GM19023 (cell line): ENCODE measurements at regions not wholly inside any gene's neighbourhood (a gene's known extent, or its start where the extent isn't known, plus 50 kb on each side); places are given as distances from the start of the nearest gene placed in this dataset.

ENCODE experiments used
- ATAC-seq: cut with Tn5 transposase; IDR thresholded peaks from one replicate; pipeline ENCODE4 v1.9.1; 2021; ENCODE audit warnings: mild to moderate bottlenecking, moderate library complexity; ENCODE audit not compliant: unreplicated experiment

GRCh38 chr13:90770334-90770733 lies 577.2 kb upstream of the MIR17HG start:
- ATAC-seq, result no peak

- ATAC-seq, result no peak
These were observed 573.8 kb upstream of the MIR17HG start for GRCh38 chr13:90773681-90774080.

GRCh38 chr13:90776051-90776748 lies 571.3 kb upstream of the MIR17HG start:
- ATAC-seq, result no peak

GRCh38 chr13:90783273-90783672 lies 564.2 kb upstream of the MIR17HG start:
- no peak for ATAC-seq

GRCh38 chr13:90787007-90787406 lies 560.5 kb upstream of the MIR17HG start:
- no peak for ATAC-seq

- ATAC-seq, result no peak
These were observed 555.2 kb upstream of the MIR17HG start for GRCh38 chr13:90792335-90792734.

GRCh38 chr13:90793261-90793820 lies 554.1 kb upstream of the MIR17HG start:
- no peak for ATAC-seq

GRCh38 chr13:90796474-90796873 lies 551.0 kb upstream of the MIR17HG start:
- ATAC-seq, result no peak

- no peak for ATAC-seq
These were observed 550.2 kb upstream of the MIR17HG start for GRCh38 chr13:90797335-90797734.

- ATAC-seq, result no peak
These were observed 549.1 kb upstream of the MIR17HG start for GRCh38 chr13:90798381-90798780.

GRCh38 chr13:90800082-90800746 lies 547.3 kb upstream of the MIR17HG start:
- no peak for ATAC-seq

- ATAC-seq, result no peak
These were observed 545.9 kb upstream of the MIR17HG start for GRCh38 chr13:90801621-90802020.

- no peak for ATAC-seq
These were observed 544.3 kb upstream of the MIR17HG start for GRCh38 chr13:90803210-90803609.

- no peak for ATAC-seq
These were observed 541.4 kb upstream of the MIR17HG start for GRCh38 chr13:90806016-90806615.

- no peak for ATAC-seq
These were observed 540.6 kb upstream of the MIR17HG start for GRCh38 chr13:90806892-90807291.

GRCh38 chr13:90808838-90809237 lies 538.6 kb upstream of the MIR17HG start:
- ATAC-seq, result no peak

- ATAC-seq, result no peak
These were observed 523.5 kb upstream of the MIR17HG start for GRCh38 chr13:90824032-90824431.

- no peak for ATAC-seq
These were observed 520.8 kb upstream of the MIR17HG start for GRCh38 chr13:90826688-90827087.

GRCh38 chr13:90830782-90831181 lies 516.7 kb upstream of the MIR17HG start:
- no peak for ATAC-seq

GRCh38 chr13:90833951-90834350 lies 513.5 kb upstream of the MIR17HG start:
- no peak for ATAC-seq

- no peak for ATAC-seq
These were observed 512.8 kb upstream of the MIR17HG start for GRCh38 chr13:90834700-90835099.

GRCh38 chr13:90835826-90836225 lies 511.7 kb upstream of the MIR17HG start:
- no peak for ATAC-seq
